ENCODE measurements at regions not wholly inside any gene's neighbourhood (a gene's known extent, or its start where the extent isn't known, plus 50 kb on each side); places are given as distances from the start of the nearest gene placed in this dataset.

GRCh38 chr10:36428507-36428906 lies 696.9 kb upstream of the ANKRD30A start:
- TF ChIP-seq, protein P1, sequence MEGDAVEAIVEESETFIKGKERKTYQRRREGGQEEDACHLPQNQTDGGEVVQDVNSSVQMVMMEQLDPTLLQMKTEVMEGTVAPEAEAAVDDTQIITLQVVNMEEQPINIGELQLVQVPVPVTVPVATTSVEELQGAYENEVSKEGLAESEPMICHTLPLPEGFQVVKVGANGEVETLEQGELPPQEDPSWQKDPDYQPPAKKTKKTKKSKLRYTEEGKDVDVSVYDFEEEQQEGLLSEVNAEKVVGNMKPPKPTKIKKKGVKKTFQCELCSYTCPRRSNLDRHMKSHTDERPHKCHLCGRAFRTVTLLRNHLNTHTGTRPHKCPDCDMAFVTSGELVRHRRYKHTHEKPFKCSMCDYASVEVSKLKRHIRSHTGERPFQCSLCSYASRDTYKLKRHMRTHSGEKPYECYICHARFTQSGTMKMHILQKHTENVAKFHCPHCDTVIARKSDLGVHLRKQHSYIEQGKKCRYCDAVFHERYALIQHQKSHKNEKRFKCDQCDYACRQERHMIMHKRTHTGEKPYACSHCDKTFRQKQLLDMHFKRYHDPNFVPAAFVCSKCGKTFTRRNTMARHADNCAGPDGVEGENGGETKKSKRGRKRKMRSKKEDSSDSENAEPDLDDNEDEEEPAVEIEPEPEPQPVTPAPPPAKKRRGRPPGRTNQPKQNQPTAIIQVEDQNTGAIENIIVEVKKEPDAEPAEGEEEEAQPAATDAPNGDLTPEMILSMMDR (IDR thresholded peaks at IDR 0.05), result no peak
- no peak for TF ChIP-seq POLR2A (IDR thresholded peaks at IDR 0.05)

All from right lobe of liver (tissue), 4 donors.